ENCODE measurements at regions not wholly inside any gene's neighbourhood (a gene's known extent, or its start where the extent isn't known, plus 50 kb on each side); places are given as distances from the start of the nearest gene placed in this dataset.
A peak's percentile ranks its signal among the peaks of the same experiment; 100 is the strongest.

DNA sequence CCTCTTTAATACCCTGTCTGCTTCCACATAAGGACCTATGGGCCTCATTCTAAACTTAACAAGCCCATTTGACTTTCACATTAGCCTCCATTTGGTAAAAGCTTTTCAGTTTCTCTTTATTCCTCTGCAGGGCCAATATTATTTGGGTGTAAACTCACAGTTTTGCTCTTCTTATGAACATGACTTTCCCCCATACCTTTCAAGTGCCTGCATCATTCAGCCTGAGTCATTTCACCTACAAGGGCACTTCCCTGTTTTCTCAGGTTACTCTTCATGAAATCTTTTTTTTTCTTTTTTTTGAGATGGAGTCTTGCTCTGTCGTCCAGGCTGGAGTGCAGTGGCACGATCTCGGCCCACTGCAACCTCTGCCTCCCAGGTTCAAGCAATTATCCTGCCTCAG lies 1258.1 kb upstream of the CELF2 start:
- Histone ChIP-seq H3K9me3 (ENCODE audit: low read depth) (no peaks in the 10 kb centered on the region), H3K36me3 (no peaks in the 10 kb centered on the region), H3K27ac (no peak overlapping the region), H3K79me2 (ENCODE audit: low read depth) (no peaks in the 10 kb centered on the region), H4K20me1 (ENCODE audit: low read depth) (no peaks in the 10 kb centered on the region), H3K9ac (no peak overlapping the region), H3K4me2 (no peak overlapping the region), H2AFZ (replicated peaks) (no peak overlapping the region), H3F3A (ENCODE audit: low read depth) (no peaks in the 10 kb centered on the region), H3K4me1 (no peaks in the 10 kb centered on the region), H3K27me3 (no peaks in the 10 kb centered on the region), H3K4me3 (no peak overlapping the region)
- DNase-seq (ENCODE audit: low spot score) = no peak
- no peaks in the 10 kb centered on the region for H3K4me1 Mint-ChIP-seq
- H3K4me3 Mint-ChIP-seq = no peak overlapping the region
- no peak overlapping the region for H3K27ac Mint-ChIP-seq
- TF ChIP-seq, protein P1, sequence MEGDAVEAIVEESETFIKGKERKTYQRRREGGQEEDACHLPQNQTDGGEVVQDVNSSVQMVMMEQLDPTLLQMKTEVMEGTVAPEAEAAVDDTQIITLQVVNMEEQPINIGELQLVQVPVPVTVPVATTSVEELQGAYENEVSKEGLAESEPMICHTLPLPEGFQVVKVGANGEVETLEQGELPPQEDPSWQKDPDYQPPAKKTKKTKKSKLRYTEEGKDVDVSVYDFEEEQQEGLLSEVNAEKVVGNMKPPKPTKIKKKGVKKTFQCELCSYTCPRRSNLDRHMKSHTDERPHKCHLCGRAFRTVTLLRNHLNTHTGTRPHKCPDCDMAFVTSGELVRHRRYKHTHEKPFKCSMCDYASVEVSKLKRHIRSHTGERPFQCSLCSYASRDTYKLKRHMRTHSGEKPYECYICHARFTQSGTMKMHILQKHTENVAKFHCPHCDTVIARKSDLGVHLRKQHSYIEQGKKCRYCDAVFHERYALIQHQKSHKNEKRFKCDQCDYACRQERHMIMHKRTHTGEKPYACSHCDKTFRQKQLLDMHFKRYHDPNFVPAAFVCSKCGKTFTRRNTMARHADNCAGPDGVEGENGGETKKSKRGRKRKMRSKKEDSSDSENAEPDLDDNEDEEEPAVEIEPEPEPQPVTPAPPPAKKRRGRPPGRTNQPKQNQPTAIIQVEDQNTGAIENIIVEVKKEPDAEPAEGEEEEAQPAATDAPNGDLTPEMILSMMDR (IDR thresholded peaks at IDR 0.05) = no peak
- no peak for TF ChIP-seq EZH2 (IDR thresholded peaks at IDR 0.05)
- no peak for TF ChIP-seq EZH2phosphoT487 (IDR thresholded peaks at IDR 0.05)
- H3K36me3 Mint-ChIP-seq = no peaks in the 10 kb centered on the region
- H3K27me3 Mint-ChIP-seq (ENCODE audit: insufficient read depth, low read depth) = no peaks in the 10 kb centered on the region
- H3K9me3 Mint-ChIP-seq = peaks cover 3% of the 10 kb centered on the region

DNA sequence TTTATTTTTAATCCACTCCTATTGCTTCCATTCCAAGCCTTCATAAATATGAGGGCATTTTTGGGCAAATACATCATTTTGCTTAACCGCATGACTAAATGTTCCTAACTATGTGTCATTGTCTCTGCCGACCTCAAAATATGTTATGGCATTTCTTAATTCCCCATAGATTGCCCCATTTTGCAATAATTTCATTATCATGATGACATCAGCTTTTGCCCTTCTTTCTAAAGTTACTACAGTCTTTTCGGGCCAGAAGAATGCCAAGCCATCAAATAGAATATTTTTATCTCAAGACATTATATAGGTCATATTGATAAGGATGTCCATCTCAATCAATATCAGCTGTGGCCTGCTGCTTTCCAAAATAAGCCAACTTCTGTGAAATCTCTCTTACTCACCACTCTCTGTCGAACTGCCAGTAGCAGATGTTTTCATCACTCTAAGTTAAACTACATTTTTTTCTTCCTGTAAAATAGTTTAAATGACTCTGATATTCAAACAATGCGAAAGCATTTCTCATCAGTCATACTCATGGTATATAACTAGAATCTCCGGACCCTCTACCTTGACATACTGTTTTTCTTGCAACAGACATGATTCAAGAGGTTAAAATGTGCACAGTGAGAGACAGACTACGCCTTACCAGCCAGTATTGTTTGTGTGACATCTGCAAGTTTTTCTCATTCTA lies 1254.6 kb upstream of the CELF2 start:
- no peaks in the 10 kb centered on the region for H3K79me2 ChIP-seq (ENCODE audit: low read depth)
- H3K4me1 Mint-ChIP-seq = no peaks in the 10 kb centered on the region
- no peak overlapping the region for H3K27ac ChIP-seq
- TF ChIP-seq EZH2phosphoT487 (IDR thresholded peaks at IDR 0.05) (no peak), EZH2 (IDR thresholded peaks at IDR 0.05) (no peak)
- TF ChIP-seq, protein P1 (IDR thresholded peaks at IDR 0.05) = no peak
- peaks cover 3% of the 10 kb centered on the region for H3K9me3 Mint-ChIP-seq
- H3K9ac ChIP-seq = no peak overlapping the region
- no peak overlapping the region for H3K4me2 ChIP-seq
- H3K4me3 Mint-ChIP-seq = no peak overlapping the region
- H3K27me3 ChIP-seq = no peaks in the 10 kb centered on the region
- H3K4me1 ChIP-seq = no peaks in the 10 kb centered on the region
- no peaks in the 10 kb centered on the region for H4K20me1 ChIP-seq (ENCODE audit: low read depth)
- H2AFZ ChIP-seq (replicated peaks) = no peak overlapping the region
- H3K4me3 ChIP-seq = no peak overlapping the region
- DNase-seq (ENCODE audit: low spot score) = no peak
- H3K36me3 ChIP-seq = no peaks in the 10 kb centered on the region
- no peaks in the 10 kb centered on the region for H3K9me3 ChIP-seq (ENCODE audit: low read depth)
- H3K27me3 Mint-ChIP-seq (ENCODE audit: insufficient read depth, low read depth) = no peaks in the 10 kb centered on the region
- no peak overlapping the region for H3K27ac Mint-ChIP-seq
- no peaks in the 10 kb centered on the region for H3K36me3 Mint-ChIP-seq
- H3F3A ChIP-seq (ENCODE audit: low read depth) = no peaks in the 10 kb centered on the region

DNA sequence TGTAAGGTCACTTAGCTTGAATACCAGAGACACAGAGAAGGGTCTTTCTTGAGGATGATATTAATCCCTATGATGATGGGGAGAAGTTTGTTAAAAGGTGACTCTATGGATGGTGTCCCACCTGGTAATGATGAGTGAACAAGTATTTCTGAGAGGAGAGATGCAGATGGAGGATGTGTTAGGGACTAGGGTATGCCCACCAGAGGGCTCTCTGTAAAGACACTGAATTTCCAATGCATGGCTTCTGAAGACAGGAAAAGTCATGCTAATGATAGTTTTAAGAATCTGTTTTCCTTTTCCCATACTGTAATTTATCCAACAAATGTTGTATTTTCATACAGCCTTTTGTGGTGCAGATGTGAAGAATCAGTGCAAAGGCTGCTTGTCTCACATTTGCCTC lies 1250.9 kb upstream of the CELF2 start:
- Mint-ChIP-seq H3K27ac (no peak overlapping the region), H3K4me3 (no peak overlapping the region), H3K4me1 (no peaks in the 10 kb centered on the region), H3K27me3 (ENCODE audit: insufficient read depth, low read depth) (no peaks in the 10 kb centered on the region), H3K9me3 (no peaks in the 10 kb centered on the region), H3K36me3 (no peaks in the 10 kb centered on the region)
- Histone ChIP-seq H3K4me1 (no peaks in the 10 kb centered on the region), H3F3A (ENCODE audit: low read depth) (no peaks in the 10 kb centered on the region), H3K36me3 (no peaks in the 10 kb centered on the region), H3K27ac (no peak overlapping the region), H3K27me3 (no peaks in the 10 kb centered on the region), H3K9me3 (ENCODE audit: low read depth) (no peaks in the 10 kb centered on the region), H2AFZ (replicated peaks) (no peak overlapping the region), H3K79me2 (ENCODE audit: low read depth) (no peaks in the 10 kb centered on the region), H3K4me3 (no peak overlapping the region), H3K9ac (no peak overlapping the region), H4K20me1 (ENCODE audit: low read depth) (no peaks in the 10 kb centered on the region), H3K4me2 (no peak overlapping the region)
- TF ChIP-seq EZH2phosphoT487 (IDR thresholded peaks at IDR 0.05) (no peak), EZH2 (IDR thresholded peaks at IDR 0.05) (no peak)
- TF ChIP-seq, protein P1 (IDR thresholded peaks at IDR 0.05) = peak; percentile 37
- no peak for DNase-seq (ENCODE audit: low spot score)

All from neural progenitor cell (in vitro differentiated cells).